Ishikawa (cell line): ENCODE measurements at regions not wholly inside any gene's neighbourhood (a gene's known extent, or its start where the extent isn't known, plus 50 kb on each side); places are given as distances from the start of the nearest gene placed in this dataset.

Source experiments
- CEBPB ChIP-seq: IDR thresholded peaks from 2 replicates; pipeline ENCODE4 v1.6.1; 2012
- CREB1 ChIP-seq: IDR thresholded peaks from 2 replicates; pipeline ENCODE4 v1.6.1; 2012; ENCODE audit warnings: low read depth
- EGR1 ChIP-seq: IDR thresholded peaks from 2 replicates; pipeline ENCODE4 v1.6.1; 2012
- EP300 ChIP-seq: IDR thresholded peaks from 2 replicates; pipeline ENCODE4 v1.6.1; 2012; ENCODE audit warnings: borderline replicate concordance
- FOXM1 ChIP-seq: IDR thresholded peaks from 2 replicates; pipeline ENCODE4 v1.6.1; 2012; ENCODE audit warnings: low read depth, borderline replicate concordance
- MAX ChIP-seq: IDR thresholded peaks from 2 replicates; pipeline ENCODE4 v1.6.1; 2012
- NFIC ChIP-seq: IDR thresholded peaks from 2 replicates; pipeline ENCODE4 v1.6.1; 2012
- RAD21 ChIP-seq: IDR thresholded peaks from 2 replicates; pipeline ENCODE4 v1.6.1; 2012; ENCODE audit warnings: low read depth
- REST ChIP-seq: IDR thresholded peaks from 2 replicates; pipeline ENCODE4 v1.6.1; 2012; ENCODE audit warnings: low read depth, mild to moderate bottlenecking
- TAF1 ChIP-seq: IDR thresholded peaks from 2 replicates; pipeline ENCODE4 v1.6.1; 2012; ENCODE audit warnings: low read depth, mild to moderate bottlenecking
- TCF12 ChIP-seq: IDR thresholded peaks from 2 replicates; pipeline ENCODE4 v1.6.1; 2012; ENCODE audit warnings: low read depth
- TEAD4 ChIP-seq: IDR thresholded peaks from 2 replicates; pipeline ENCODE4 v1.6.1; 2012
- USF1 ChIP-seq: IDR thresholded peaks from 2 replicates; pipeline ENCODE4 v1.6.1; 2012
- YY1 ChIP-seq: IDR thresholded peaks from 2 replicates; pipeline ENCODE4 v1.6.1; 2012; ENCODE audit warnings: low read depth
- ZBTB7A ChIP-seq: IDR thresholded peaks from 2 replicates; pipeline ENCODE4 v1.6.1; 2012; ENCODE audit warnings: low read depth

DNA sequence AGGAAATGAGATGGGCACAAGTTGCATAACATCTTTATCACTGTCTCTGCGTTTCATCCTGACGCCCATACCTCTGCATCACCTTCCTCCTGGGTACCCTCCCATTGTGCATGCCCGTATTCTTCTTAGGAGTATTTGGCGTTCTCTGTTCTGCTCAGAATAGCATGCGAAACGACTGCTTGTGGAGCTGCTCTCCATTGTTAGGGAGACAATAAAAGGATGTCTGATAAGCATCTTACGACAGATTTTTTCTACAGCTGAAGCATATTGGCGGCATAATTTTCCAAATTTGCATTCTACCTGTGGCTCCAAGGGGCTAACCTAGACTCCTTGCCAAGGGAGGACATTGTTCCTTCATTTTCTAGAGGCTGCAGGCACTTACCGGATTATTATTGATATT is 118.6 kb downstream of the EDN1 start:
- TF ChIP-seq EP300: no peak
- TF ChIP-seq NFIC: no peak
- TF ChIP-seq TAF1: no peak
- no peak for TF ChIP-seq YY1
- TF ChIP-seq MAX: no peak
- TF ChIP-seq USF1: no peak
- no peak for TF ChIP-seq TCF12
- no peak for TF ChIP-seq TEAD4
- no peak for TF ChIP-seq ZBTB7A
- no peak for TF ChIP-seq EGR1
- no peak for TF ChIP-seq RAD21
- TF ChIP-seq CREB1: no peak
- TF ChIP-seq REST: no peak
- no peak for TF ChIP-seq FOXM1
- no peak for TF ChIP-seq CEBPB

GRCh38 chr6:12410946-12411345 is 120.8 kb downstream of the EDN1 start:
- TF ChIP-seq USF1: no peak

DNA sequence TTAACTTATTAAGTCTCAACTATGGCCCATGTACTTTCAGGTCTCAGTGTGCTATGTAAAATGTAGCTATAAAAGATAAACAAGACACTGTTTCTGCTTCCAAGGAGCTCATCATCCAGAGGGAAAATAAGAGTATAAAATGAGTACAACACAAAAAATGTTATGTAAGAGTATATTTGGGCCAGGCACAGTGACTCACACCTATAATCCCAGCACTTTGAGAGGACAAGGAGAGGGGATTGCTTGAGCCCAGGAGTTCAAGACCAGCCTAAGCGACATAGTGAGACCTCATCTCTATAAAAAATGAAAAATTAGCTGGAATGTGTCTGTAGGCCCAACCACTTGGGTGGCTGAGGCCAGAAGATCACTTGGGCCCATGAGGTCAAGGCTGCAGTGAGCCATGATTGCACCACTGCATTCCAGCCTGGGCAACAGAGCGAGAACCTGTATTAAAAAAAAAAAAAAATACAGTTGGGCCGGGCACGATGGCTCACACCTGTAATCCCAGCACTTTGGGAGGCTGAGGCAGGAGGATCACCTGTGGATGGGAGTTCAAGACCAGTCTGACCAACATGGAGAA is 124.0 kb downstream of the EDN1 start:
- TF ChIP-seq USF1: no peak
- TF ChIP-seq TEAD4: no peak
- no peak for TF ChIP-seq FOXM1
- TF ChIP-seq ZBTB7A: no peak
- no peak for TF ChIP-seq REST
- no peak for TF ChIP-seq CEBPB
- TF ChIP-seq TAF1: no peak
- TF ChIP-seq EGR1: no peak
- no peak for TF ChIP-seq RAD21
- TF ChIP-seq NFIC: no peak

GRCh38 chr6:12415980-12416598 is 125.9 kb downstream of the EDN1 start:
- TF ChIP-seq EGR1: no peak
- TF ChIP-seq TAF1: no peak
- TF ChIP-seq YY1: no peak
- no peak for TF ChIP-seq NFIC
- TF ChIP-seq USF1: no peak
- TF ChIP-seq REST: no peak
- no peak for TF ChIP-seq CREB1
- no peak for TF ChIP-seq EP300
- no peak for TF ChIP-seq TEAD4
- no peak for TF ChIP-seq FOXM1
- no peak for TF ChIP-seq CEBPB
- TF ChIP-seq TCF12: no peak
- TF ChIP-seq ZBTB7A: no peak
- no peak for TF ChIP-seq RAD21
- TF ChIP-seq MAX: no peak
